T-cell (primary cell): ENCODE measurements at regions not wholly inside any gene's neighbourhood (a gene's known extent, or its start where the extent isn't known, plus 50 kb on each side); places are given as distances from the start of the nearest gene placed in this dataset.

Experiments
- ATAC-seq, 4 experiments: fragments of 200-7000 bp in 3 of 4; fragments of 150-1000 bp in 1 of 4; cut with Tn5 transposase; replicated peaks in 1 of 4; 1 replicate in 3 of 4; 2 replicates in 1 of 4; pipeline ENCODE4 v1.10.0; 2021; ENCODE audit warnings: moderate library complexity in 3 of 4, mild to moderate bottlenecking in 2 of 4, moderate number of reproducible peaks in 1 of 4
- CTCF ChIA-PET, 2 donors: fragments of 300-600 bp; sonication (Branson Sonifier 250); formaldehyde crosslinking; loops; one replicate each; lab custom pipeline; 2022; ENCODE audit warnings: antibody characterized with exemption in 2 of 2; lab: Charles Lee
- POLR2A ChIA-PET, 2 donors: fragments of 300-600 bp; sonication (Branson Sonifier 250); formaldehyde crosslinking; loops; one replicate each; lab custom pipeline; 2022; ENCODE audit warnings: antibody characterized with exemption in 2 of 2; lab: Charles Lee
- DNase-seq, 35 experiments: peaks; one replicate each; pipeline versions ENCODE4 v3.0.0 to v3.0.0-alpha.2; 2013 to 2023
- H3K27ac ChIP-seq: one replicate; pipeline ENCODE4 v1.5.1; 2013; ENCODE audit warnings: low read length
- H3K27me3 ChIP-seq, 2 experiments: replicated peaks in 1 of 2; 1 replicate in 1 of 2; 2 replicates in 1 of 2; pipeline versions ENCODE4 v1.6.1 to v1.7.0; 2013; ENCODE audit warnings: low read length in 1 of 2, mixed read lengths in 1 of 2; ENCODE audit not compliant: control insufficient read depth in 2 of 2, insufficient read depth in 2 of 2; ENCODE audit errors: extremely low read depth in 1 of 2
- H3K36me3 ChIP-seq, 2 donors: 1 replicate in 1 of 2; 2 replicates in 1 of 2; pipeline versions ENCODE4 v1.6.1 to v1.7.0; 2013; ENCODE audit warnings: low read length in 1 of 2; ENCODE audit not compliant: control insufficient read depth in 2 of 2, insufficient read depth in 1 of 2; ENCODE audit errors: extremely low read depth in 1 of 2
- H3K4me1 ChIP-seq, 2 experiments: 1 replicate in 1 of 2; 2 replicates in 1 of 2; pipeline versions ENCODE4 v1.6.1 to v1.7.0; 2013; ENCODE audit warnings: low read length in 2 of 2, mixed read lengths in 1 of 2; ENCODE audit not compliant: insufficient read depth in 2 of 2, control insufficient read depth in 1 of 2; ENCODE audit errors: extremely low read depth in 1 of 2
- H3K4me3 ChIP-seq, 2 donors: 1 replicate in 1 of 2; 2 replicates in 1 of 2; pipeline versions ENCODE4 v1.5.1 to v1.7.0; 2013; ENCODE audit warnings: mild to moderate bottlenecking in 2 of 2, low read length in 1 of 2, moderate library complexity in 1 of 2; ENCODE audit not compliant: control insufficient read depth in 1 of 2; ENCODE audit errors: extremely low read depth in 1 of 2
- H3K9me3 ChIP-seq: 2 replicates; pipeline ENCODE4 v1.7.0; 2013
- H3K27ac Mint-ChIP-seq, 2 donors: one replicate each; pipeline ENCODE4 v1.8.0; 2020 to 2021; ENCODE audit warnings: mild to moderate bottlenecking in 2 of 2, mixed read lengths in 2 of 2
- H3K27me3 Mint-ChIP-seq, 2 donors: one replicate each; pipeline ENCODE4 v1.8.0; 2021 to 2022; ENCODE audit warnings: mixed read lengths in 2 of 2
- H3K36me3 Mint-ChIP-seq: one replicate; pipeline ENCODE4 v1.8.0; 2021; ENCODE audit warnings: mixed read lengths
- H3K4me1 Mint-ChIP-seq, 3 donors: one replicate each; pipeline ENCODE4 v1.8.0; 2020 to 2022; ENCODE audit warnings: mixed read lengths in 3 of 3, mild to moderate bottlenecking in 1 of 3
- H3K4me3 Mint-ChIP-seq, 3 donors: one replicate each; pipeline ENCODE4 v1.8.0; 2020 to 2022; ENCODE audit warnings: mild to moderate bottlenecking in 3 of 3, mixed read lengths in 3 of 3, moderate library complexity in 3 of 3
- H3K9me3 Mint-ChIP-seq, 3 donors: one replicate each; pipeline ENCODE4 v1.8.0; 2020 to 2022; ENCODE audit warnings: mixed read lengths in 3 of 3
- WGBS: methylation state at CpG from one replicate; pipeline ENCODE4 v1.1.5; 2013; ENCODE audit warnings: missing lambda C conversion rate; ENCODE audit not compliant: insufficient coverage; 5-methylcytosine and 5-hydroxymethylcytosine counted together

DNA sequence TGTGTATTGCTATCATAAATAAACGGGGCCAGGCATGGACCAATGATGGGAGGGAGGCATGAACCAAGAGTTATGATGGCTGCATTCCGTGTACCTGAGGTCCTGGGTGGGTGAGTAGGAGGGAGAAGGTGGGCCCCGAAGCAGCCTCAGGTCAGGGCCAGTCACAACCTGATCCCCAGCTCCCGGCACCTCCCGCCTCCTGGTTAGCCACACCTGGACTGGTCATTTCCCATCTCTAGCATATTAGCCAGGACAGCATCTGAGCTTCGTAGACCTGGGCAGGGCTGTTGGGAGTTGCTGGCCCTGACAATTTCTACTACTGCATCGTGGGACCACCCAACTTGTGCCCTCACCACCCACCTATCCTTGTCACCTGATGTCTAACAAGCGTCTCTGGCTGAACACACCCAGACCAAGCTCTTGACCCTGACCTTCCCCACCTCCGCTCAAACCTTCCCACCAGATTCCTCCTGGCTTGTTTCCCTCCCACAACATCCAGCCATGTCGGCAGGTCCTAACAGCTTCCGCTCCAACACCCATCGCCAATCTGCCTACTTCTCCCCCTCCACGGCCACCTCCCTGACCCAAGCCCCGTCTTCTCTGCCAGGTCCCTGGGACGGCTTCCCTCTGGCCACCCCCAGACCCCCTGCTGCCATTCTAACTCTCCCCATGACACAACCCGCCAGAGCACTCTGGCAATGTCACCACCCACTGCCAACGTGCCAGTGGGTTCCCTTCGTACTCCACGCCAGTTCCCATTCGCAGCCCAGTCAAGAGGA, 133.8 kb upstream of the IQSEC1 start:
- peaks cover 4 to 7% (median 4%) of the 10 kb centered on the region in 3 donors for H3K4me1 Mint-ChIP-seq
- Histone ChIP-seq H3K27me3 (peaks cover 3 to 74% of the 10 kb centered on the region in 2 experiments), H3K4me1 (peaks cover 0 to 3% of the 10 kb centered on the region in 2 experiments), H3K27ac (no peak overlapping the region), H3K36me3 (no peaks in the 10 kb centered on the region), H3K9me3 (no peaks in the 10 kb centered on the region), H3K4me3 (no peak overlapping the region)
- H3K4me3 Mint-ChIP-seq: no peak overlapping the region
- ATAC-seq: no peak
- WGBS: 81% methylated on average over 15 of the region's 20 CpGs
- H3K36me3 Mint-ChIP-seq: no peaks in the 10 kb centered on the region
- POLR2A ChIA-PET: no interaction called here
- no peaks in the 10 kb centered on the region for H3K9me3 Mint-ChIP-seq
- H3K27ac Mint-ChIP-seq: no peak overlapping the region
- CTCF ChIA-PET: no interaction called here
- no peak for DNase-seq
- peaks cover 53 to 61% of the 10 kb centered on the region in 2 donors for H3K27me3 Mint-ChIP-seq

DNA sequence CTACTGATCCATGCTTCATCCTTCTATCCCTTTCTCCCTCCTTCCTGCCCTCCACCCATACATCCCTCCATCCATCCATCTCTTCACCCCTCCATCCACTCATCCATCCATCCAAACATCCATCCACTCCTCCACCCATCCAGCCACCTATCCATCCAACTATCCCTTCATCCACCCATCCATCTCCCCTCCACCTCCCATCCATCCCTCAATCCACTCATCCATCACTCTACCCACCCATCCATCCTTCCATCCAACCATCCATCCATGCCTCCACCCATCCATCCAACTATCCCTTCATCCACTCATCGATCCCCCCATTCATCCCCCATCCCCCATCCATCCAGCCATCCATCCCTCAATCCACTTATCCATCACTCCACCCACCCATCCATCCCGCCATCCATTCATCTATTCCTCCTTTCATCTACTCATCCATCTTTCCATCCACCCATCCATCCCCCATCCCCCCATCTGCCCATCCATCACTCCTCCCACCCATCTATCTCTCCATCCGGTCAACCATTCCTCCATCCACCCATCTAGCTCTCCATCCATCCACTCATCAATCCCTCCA, 132.4 kb upstream of the IQSEC1 start:
- Histone ChIP-seq H3K4me3 (no peak overlapping the region), H3K27me3 (peaks cover 4 to 77% of the 10 kb centered on the region in 2 experiments), H3K9me3 (no peaks in the 10 kb centered on the region), H3K27ac (no peak overlapping the region), H3K36me3 (no peaks in the 10 kb centered on the region), H3K4me1 (peaks cover 0 to 3% of the 10 kb centered on the region in 2 experiments)
- Mint-ChIP-seq H3K27me3 (peaks cover 53 to 62% of the 10 kb centered on the region in 2 donors), H3K27ac (no peak overlapping the region), H3K4me3 (no peak overlapping the region), H3K36me3 (no peaks in the 10 kb centered on the region), H3K9me3 (no peaks in the 10 kb centered on the region), H3K4me1 (peaks cover 4 to 7% (median 4%) of the 10 kb centered on the region in 3 donors)
- DNase-seq (no peak), ATAC-seq (no peak)
- WGBS: 78% methylated on average over 2 of the region's 3 CpGs
- CTCF ChIA-PET: no interaction called here
- POLR2A ChIA-PET: no interaction called here

GRCh38 chr3:13204177-13204581, 130.9 kb upstream of the IQSEC1 start:
- ATAC-seq (peak in 1 of 4 experiments; percentile 29), DNase-seq (no peak)
- Mint-ChIP-seq H3K36me3 (no peaks in the 10 kb centered on the region), H3K9me3 (no peaks in the 10 kb centered on the region), H3K4me3 (peak overlapping the region in 1 of 3 donors; percentile 49), H3K4me1 (peaks cover 4 to 7% (median 4%) of the 10 kb centered on the region in 3 donors), H3K27me3 (peaks cover 55 to 61% of the 10 kb centered on the region in 2 donors), H3K27ac (no peak overlapping the region)
- Histone ChIP-seq H3K4me1 (peaks cover 0 to 3% of the 10 kb centered on the region in 2 experiments), H3K27ac (no peak overlapping the region), H3K27me3 (peaks cover 4 to 72% of the 10 kb centered on the region in 2 experiments), H3K36me3 (no peaks in the 10 kb centered on the region), H3K4me3 (no peak overlapping the region), H3K9me3 (no peaks in the 10 kb centered on the region)
- 24% methylated on average over 33 of the region's 34 CpGs for WGBS
- CTCF ChIA-PET: no interaction called here
- POLR2A ChIA-PET: no interaction called here

GRCh38 chr3:13203398-13204176, 130.4 kb upstream of the IQSEC1 start:
- DNase-seq: no peak
- peaks cover 4 to 7% (median 4%) of the 10 kb centered on the region in 3 donors for H3K4me1 Mint-ChIP-seq
- no peak overlapping the region for H3K27ac ChIP-seq
- peaks cover 0 to 3% of the 10 kb centered on the region in 2 experiments for H3K4me1 ChIP-seq
- no peak for ATAC-seq
- 72% methylated on average over 19 of the region's 22 CpGs for WGBS
- no peak overlapping the region for H3K4me3 ChIP-seq
- H3K27me3 Mint-ChIP-seq: peaks cover 55 to 61% of the 10 kb centered on the region in 2 donors
- peaks cover 4 to 71% of the 10 kb centered on the region in 2 experiments for H3K27me3 ChIP-seq
- no peaks in the 10 kb centered on the region for H3K36me3 ChIP-seq
- ChIA-PET POLR2A (no interaction called here), CTCF (no interaction called here)
- H3K9me3 ChIP-seq: no peaks in the 10 kb centered on the region
- peak overlapping the region in 1 of 3 donors; percentile 49 for H3K4me3 Mint-ChIP-seq
- H3K27ac Mint-ChIP-seq: no peak overlapping the region
- H3K9me3 Mint-ChIP-seq: no peaks in the 10 kb centered on the region
- no peaks in the 10 kb centered on the region for H3K36me3 Mint-ChIP-seq

DNA sequence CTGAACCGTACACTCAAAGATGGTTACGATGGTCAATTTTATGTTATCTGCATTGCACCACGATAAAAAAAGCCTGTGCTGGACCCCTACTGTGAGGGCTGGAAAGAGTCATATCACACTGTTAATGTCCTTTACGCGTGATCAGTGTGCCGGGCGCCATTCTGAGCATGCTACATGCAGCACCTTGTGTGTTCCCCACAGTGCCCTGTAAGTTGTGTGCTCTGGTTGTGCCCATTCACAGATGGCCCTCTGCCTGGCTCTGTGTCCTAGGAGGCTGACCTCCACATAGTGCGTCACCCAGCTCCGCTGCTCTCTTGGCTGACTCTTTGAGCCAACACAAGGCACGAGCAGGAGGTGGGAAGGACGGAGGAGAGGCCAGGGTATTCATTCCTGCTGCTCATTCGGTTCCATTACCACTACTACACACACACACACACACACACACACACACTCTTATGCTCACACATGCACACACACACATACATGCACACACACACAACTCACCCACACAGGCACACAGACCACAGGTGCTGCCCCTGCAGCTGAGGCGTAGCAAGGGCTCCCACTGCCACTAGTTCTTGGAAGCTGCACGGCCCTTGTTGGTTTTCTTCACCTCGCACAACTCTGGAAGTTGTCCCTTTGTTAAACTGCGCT, 129.6 kb upstream of the IQSEC1 start:
- POLR2A ChIA-PET: no interaction called here
- peaks cover 0 to 3% of the 10 kb centered on the region in 2 experiments for H3K4me1 ChIP-seq
- H3K4me3 ChIP-seq: no peak overlapping the region
- Mint-ChIP-seq H3K27ac (no peak overlapping the region), H3K4me3 (no peak overlapping the region), H3K4me1 (peaks cover 4 to 7% (median 4%) of the 10 kb centered on the region in 3 donors), H3K36me3 (no peaks in the 10 kb centered on the region), H3K27me3 (peaks cover 49 to 57% of the 10 kb centered on the region in 2 donors), H3K9me3 (no peaks in the 10 kb centered on the region)
- 90% methylated on average over 14 of the region's 16 CpGs for WGBS
- H3K27ac ChIP-seq: no peak overlapping the region
- ATAC-seq (no peak), DNase-seq (no peak)
- H3K36me3 ChIP-seq: no peaks in the 10 kb centered on the region
- CTCF ChIA-PET: no interaction called here
- no peaks in the 10 kb centered on the region for H3K9me3 ChIP-seq
- H3K27me3 ChIP-seq: peaks cover 4 to 64% of the 10 kb centered on the region in 2 experiments

DNA sequence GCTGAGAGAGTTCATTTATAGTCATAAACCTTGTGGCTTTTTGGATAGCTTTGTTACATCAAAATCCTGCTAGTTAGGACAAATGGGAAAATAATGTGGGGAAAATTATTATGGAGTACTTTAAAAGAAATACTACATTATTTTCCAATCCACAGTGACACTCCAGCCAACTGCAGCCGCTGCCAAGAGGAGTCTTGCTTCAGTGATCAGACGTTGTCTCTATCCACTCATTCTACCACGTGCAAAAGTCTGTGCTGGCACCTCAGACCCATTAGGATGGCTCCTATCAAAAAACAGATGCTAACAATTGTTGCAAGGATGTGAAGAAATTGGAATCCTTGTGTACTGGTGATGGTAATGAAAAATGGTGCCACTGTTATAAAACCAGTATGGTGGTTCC, 128.6 kb upstream of the IQSEC1 start:
- Mint-ChIP-seq H3K4me1 (peaks cover 4 to 7% (median 4%) of the 10 kb centered on the region in 3 donors), H3K9me3 (no peaks in the 10 kb centered on the region), H3K27me3 (peaks cover 39 to 47% of the 10 kb centered on the region in 2 donors), H3K36me3 (no peaks in the 10 kb centered on the region), H3K4me3 (no peak overlapping the region), H3K27ac (no peak overlapping the region)
- CTCF ChIA-PET: no interaction called here
- H3K27me3 ChIP-seq: peaks cover 4 to 64% of the 10 kb centered on the region in 2 experiments
- H3K9me3 ChIP-seq: no peaks in the 10 kb centered on the region
- ATAC-seq: no peak
- WGBS: no CpG with 5 or more reads among the region's 3 CpGs
- H3K4me1 ChIP-seq: peaks cover 0 to 4% of the 10 kb centered on the region in 2 experiments
- POLR2A ChIA-PET: no interaction called here
- no peak overlapping the region for H3K4me3 ChIP-seq
- no peak overlapping the region for H3K27ac ChIP-seq
- H3K36me3 ChIP-seq: no peaks in the 10 kb centered on the region
- no peak for DNase-seq
